ENCODE measurements at regions not wholly inside any gene's neighbourhood (a gene's known extent, or its start where the extent isn't known, plus 50 kb on each side); places are given as distances from the start of the nearest gene placed in this dataset.

DNA sequence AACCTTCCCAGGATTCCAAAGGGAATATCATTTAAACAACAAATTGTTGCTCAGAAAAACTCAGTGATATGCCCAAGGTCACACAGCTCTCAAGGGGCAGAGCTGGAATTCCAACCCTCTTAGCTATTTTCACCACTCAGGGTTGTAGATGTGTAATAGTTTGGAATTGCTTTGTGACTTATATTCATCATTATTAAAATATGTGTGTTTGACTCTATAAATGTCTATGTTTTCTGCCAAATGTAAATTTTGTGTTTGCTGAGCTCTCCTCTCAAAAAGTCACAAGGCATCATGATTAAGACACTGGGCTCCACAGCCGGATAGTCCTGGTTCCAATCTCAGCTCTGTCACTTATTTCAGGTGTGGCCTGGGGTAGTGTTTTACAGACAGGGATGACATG, 407.3 kb downstream of the TMEM135 start:
- no peak for DNase-seq
- TF ChIP-seq EZH2phosphoT487 (IDR thresholded peaks at IDR 0.05; ENCODE audit: low read length) (no peak), EZH2 (optimal IDR thresholded peaks at IDR 0.05; ENCODE audit: low read depth, low read length) (no peak)
- TF ChIP-seq, protein P1, sequence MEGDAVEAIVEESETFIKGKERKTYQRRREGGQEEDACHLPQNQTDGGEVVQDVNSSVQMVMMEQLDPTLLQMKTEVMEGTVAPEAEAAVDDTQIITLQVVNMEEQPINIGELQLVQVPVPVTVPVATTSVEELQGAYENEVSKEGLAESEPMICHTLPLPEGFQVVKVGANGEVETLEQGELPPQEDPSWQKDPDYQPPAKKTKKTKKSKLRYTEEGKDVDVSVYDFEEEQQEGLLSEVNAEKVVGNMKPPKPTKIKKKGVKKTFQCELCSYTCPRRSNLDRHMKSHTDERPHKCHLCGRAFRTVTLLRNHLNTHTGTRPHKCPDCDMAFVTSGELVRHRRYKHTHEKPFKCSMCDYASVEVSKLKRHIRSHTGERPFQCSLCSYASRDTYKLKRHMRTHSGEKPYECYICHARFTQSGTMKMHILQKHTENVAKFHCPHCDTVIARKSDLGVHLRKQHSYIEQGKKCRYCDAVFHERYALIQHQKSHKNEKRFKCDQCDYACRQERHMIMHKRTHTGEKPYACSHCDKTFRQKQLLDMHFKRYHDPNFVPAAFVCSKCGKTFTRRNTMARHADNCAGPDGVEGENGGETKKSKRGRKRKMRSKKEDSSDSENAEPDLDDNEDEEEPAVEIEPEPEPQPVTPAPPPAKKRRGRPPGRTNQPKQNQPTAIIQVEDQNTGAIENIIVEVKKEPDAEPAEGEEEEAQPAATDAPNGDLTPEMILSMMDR (IDR thresholded peaks at IDR 0.05; ENCODE audit: low read length): no peak
- Histone ChIP-seq H4K20me1 (ENCODE audit: insufficient read depth, low read length) (no peaks in the 10 kb centered on the region), H3K9me3 (replicated peaks; ENCODE audit: insufficient read depth, low read length) (no peaks in the 10 kb centered on the region), H3K4me1 (ENCODE audit: low read length) (no peaks in the 10 kb centered on the region), H3K4me3 (ENCODE audit: low read length) (no peak overlapping the region), H3K4me2 (ENCODE audit: low read depth, low read length) (no peak overlapping the region), H3K9me2 (replicated peaks; ENCODE audit: insufficient read depth, low read length) (no peaks in the 10 kb centered on the region), H3K9ac (ENCODE audit: low read length) (no peak overlapping the region), H3K79me2 (ENCODE audit: low read length) (no peaks in the 10 kb centered on the region), H2AFZ (ENCODE audit: low read length) (no peak overlapping the region), H3F3A (ENCODE audit: insufficient read depth, low read length) (no peaks in the 10 kb centered on the region), H3K36me3 (replicated peaks; ENCODE audit: insufficient read depth, low read length) (no peaks in the 10 kb centered on the region), H3K27me3 (replicated peaks; ENCODE audit: insufficient read depth, low read length) (no peaks in the 10 kb centered on the region), H3K27ac (ENCODE audit: low read length) (no peak overlapping the region)

DNA sequence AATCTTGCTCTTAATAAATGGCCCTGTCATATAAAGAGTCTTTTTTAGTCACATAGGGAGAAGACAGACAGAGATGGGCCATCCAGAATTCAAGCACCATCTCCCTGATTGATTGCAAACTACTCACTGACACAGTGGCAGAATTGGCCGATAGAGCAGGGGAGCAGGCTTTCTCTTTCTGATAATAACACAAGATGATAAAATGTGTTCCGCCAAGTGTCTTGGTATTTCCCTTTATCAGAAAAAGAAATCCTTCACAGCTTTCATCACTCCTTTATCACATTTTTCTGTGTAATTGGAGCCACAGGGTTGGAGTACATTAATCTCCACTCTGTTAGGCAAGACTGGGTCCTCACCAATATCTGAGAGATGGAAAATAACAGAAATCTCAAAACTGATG, 406.0 kb downstream of the TMEM135 start:
- Histone ChIP-seq H3K9me2 (replicated peaks; ENCODE audit: insufficient read depth, low read length) (no peaks in the 10 kb centered on the region), H3K36me3 (replicated peaks; ENCODE audit: insufficient read depth, low read length) (no peaks in the 10 kb centered on the region), H3K4me1 (ENCODE audit: low read length) (no peaks in the 10 kb centered on the region), H4K20me1 (ENCODE audit: insufficient read depth, low read length) (no peaks in the 10 kb centered on the region), H3F3A (ENCODE audit: insufficient read depth, low read length) (no peaks in the 10 kb centered on the region), H3K27ac (ENCODE audit: low read length) (no peak overlapping the region), H3K27me3 (replicated peaks; ENCODE audit: insufficient read depth, low read length) (no peaks in the 10 kb centered on the region), H3K9me3 (replicated peaks; ENCODE audit: insufficient read depth, low read length) (no peaks in the 10 kb centered on the region), H3K79me2 (ENCODE audit: low read length) (no peaks in the 10 kb centered on the region), H3K4me3 (ENCODE audit: low read length) (no peak overlapping the region), H3K4me2 (ENCODE audit: low read depth, low read length) (no peak overlapping the region), H2AFZ (ENCODE audit: low read length) (no peak overlapping the region), H3K9ac (ENCODE audit: low read length) (no peak overlapping the region)
- TF ChIP-seq EZH2phosphoT487 (IDR thresholded peaks at IDR 0.05; ENCODE audit: low read length) (no peak), EZH2 (optimal IDR thresholded peaks at IDR 0.05; ENCODE audit: low read depth, low read length) (no peak)
- TF ChIP-seq, protein P1 (IDR thresholded peaks at IDR 0.05; ENCODE audit: low read length): no peak
- no peak for DNase-seq

DNA sequence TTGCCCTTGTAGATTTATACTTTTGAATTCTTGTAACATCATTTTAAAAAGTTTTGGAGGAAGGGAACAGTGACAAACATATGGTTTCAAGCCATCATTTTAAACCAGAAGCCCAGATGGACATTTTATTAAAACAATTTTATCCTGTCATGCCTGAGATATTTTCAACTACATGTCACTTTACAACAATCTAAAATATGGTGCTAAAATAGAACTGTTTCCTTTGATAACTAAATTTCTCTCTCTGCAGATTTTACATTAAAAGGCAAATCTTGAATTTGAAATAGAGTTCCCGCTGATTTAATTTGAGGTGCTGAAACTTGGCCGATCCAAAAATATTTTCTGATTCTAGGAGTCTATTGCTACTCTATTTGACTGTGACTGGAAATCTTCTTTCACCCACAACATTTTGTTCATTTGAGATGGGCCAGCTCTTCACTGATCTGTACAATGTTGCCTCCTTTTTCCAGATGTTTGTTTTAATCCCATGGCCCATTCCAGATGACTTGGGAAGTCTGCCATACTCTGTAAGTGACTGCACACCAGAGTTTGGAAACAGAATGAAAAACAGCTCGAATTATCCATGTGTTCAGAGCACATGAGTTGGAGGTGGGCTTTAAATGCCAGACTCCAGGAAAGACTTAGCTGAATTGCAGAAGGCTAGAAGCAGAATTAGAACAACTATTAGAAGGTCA, 402.5 kb downstream of the TMEM135 start:
- no peaks in the 10 kb centered on the region for H3K9me3 ChIP-seq (replicated peaks; ENCODE audit: insufficient read depth, low read length)
- no peaks in the 10 kb centered on the region for H3K79me2 ChIP-seq (ENCODE audit: low read length)
- no peaks in the 10 kb centered on the region for H3K36me3 ChIP-seq (replicated peaks; ENCODE audit: insufficient read depth, low read length)
- H3K9ac ChIP-seq (ENCODE audit: low read length): no peak overlapping the region
- no peak overlapping the region for H3K4me3 ChIP-seq (ENCODE audit: low read length)
- H3F3A ChIP-seq (ENCODE audit: insufficient read depth, low read length): no peaks in the 10 kb centered on the region
- H3K27ac ChIP-seq (ENCODE audit: low read length): no peak overlapping the region
- no peaks in the 10 kb centered on the region for H3K27me3 ChIP-seq (replicated peaks; ENCODE audit: insufficient read depth, low read length)
- no peaks in the 10 kb centered on the region for H4K20me1 ChIP-seq (ENCODE audit: insufficient read depth, low read length)
- TF ChIP-seq, protein P1 (IDR thresholded peaks at IDR 0.05; ENCODE audit: low read length): no peak
- TF ChIP-seq EZH2 (optimal IDR thresholded peaks at IDR 0.05; ENCODE audit: low read depth, low read length) (no peak), EZH2phosphoT487 (IDR thresholded peaks at IDR 0.05; ENCODE audit: low read length) (no peak)
- H3K4me1 ChIP-seq (ENCODE audit: low read length): no peaks in the 10 kb centered on the region
- H3K4me2 ChIP-seq (ENCODE audit: low read depth, low read length): no peak overlapping the region
- no peak for DNase-seq
- H2AFZ ChIP-seq (ENCODE audit: low read length): no peak overlapping the region
- H3K9me2 ChIP-seq (replicated peaks; ENCODE audit: insufficient read depth, low read length): no peaks in the 10 kb centered on the region

Measured in MM.1S (cell line).